Activated naive CD8-positive, alpha-beta T cell treated with anti-CD3 and anti-CD28 coated beads for 36 hours (primary cell): ENCODE measurements at regions not wholly inside any gene's neighbourhood (a gene's known extent, or its start where the extent isn't known, plus 50 kb on each side); places are given as distances from the start of the nearest gene placed in this dataset.

Source experiments
- DNase-seq: peaks from one replicate; pipeline ENCODE4 v3.0.0; 2021
- H3K27ac Mint-ChIP-seq: one replicate; pipeline ENCODE4 v1.8.0; 2022; ENCODE audit warnings: mild to moderate bottlenecking, moderate library complexity, mixed read lengths
- H3K27me3 Mint-ChIP-seq: one replicate; pipeline ENCODE4 v1.8.0; 2022; ENCODE audit warnings: mild to moderate bottlenecking, mixed read lengths
- H3K36me3 Mint-ChIP-seq: one replicate; pipeline ENCODE4 v1.8.0; 2021; ENCODE audit warnings: mild to moderate bottlenecking, mixed read lengths
- H3K4me1 Mint-ChIP-seq: one replicate; pipeline ENCODE4 v1.8.0; 2021; ENCODE audit warnings: mixed read lengths
- H3K4me3 Mint-ChIP-seq: one replicate; pipeline ENCODE4 v1.8.0; 2022; ENCODE audit warnings: mild to moderate bottlenecking, moderate library complexity, mixed read lengths
- H3K9me3 Mint-ChIP-seq: one replicate; pipeline ENCODE4 v1.8.0; 2022; ENCODE audit warnings: mixed read lengths

- Mint-ChIP-seq H3K9me3 (no peaks in the 10 kb centered on the region), H3K27ac (no peak overlapping the region), H3K27me3 (no peaks in the 10 kb centered on the region), H3K36me3 (no peaks in the 10 kb centered on the region), H3K4me1 (no peaks in the 10 kb centered on the region), H3K4me3 (no peak overlapping the region)
- no peak for DNase-seq
Observed at GRCh38 chr2:217414429-217414828, 554.6 kb upstream of the TNP1 start.

GRCh38 chr2:217413193-217413592 is 553.3 kb upstream of the TNP1 start:
- no peak overlapping the region for H3K27ac Mint-ChIP-seq
- H3K9me3 Mint-ChIP-seq, result no peaks in the 10 kb centered on the region
- H3K4me3 Mint-ChIP-seq, result no peak overlapping the region
- H3K36me3 Mint-ChIP-seq, result no peaks in the 10 kb centered on the region
- no peaks in the 10 kb centered on the region for H3K4me1 Mint-ChIP-seq
- no peaks in the 10 kb centered on the region for H3K27me3 Mint-ChIP-seq
- DNase-seq, result no peak

- no peak for DNase-seq
- Mint-ChIP-seq H3K36me3 (no peaks in the 10 kb centered on the region), H3K4me3 (no peak overlapping the region), H3K27ac (no peak overlapping the region), H3K27me3 (no peaks in the 10 kb centered on the region), H3K9me3 (no peaks in the 10 kb centered on the region), H3K4me1 (no peaks in the 10 kb centered on the region)
Observed at GRCh38 chr2:217412721-217413120, 552.9 kb upstream of the TNP1 start.

- Mint-ChIP-seq H3K27me3 (no peaks in the 10 kb centered on the region), H3K9me3 (no peaks in the 10 kb centered on the region), H3K36me3 (no peaks in the 10 kb centered on the region), H3K4me3 (no peak overlapping the region), H3K27ac (no peak overlapping the region), H3K4me1 (no peaks in the 10 kb centered on the region)
- DNase-seq, result no peak
Observed at GRCh38 chr2:217412277-217412676, 552.4 kb upstream of the TNP1 start.

DNA sequence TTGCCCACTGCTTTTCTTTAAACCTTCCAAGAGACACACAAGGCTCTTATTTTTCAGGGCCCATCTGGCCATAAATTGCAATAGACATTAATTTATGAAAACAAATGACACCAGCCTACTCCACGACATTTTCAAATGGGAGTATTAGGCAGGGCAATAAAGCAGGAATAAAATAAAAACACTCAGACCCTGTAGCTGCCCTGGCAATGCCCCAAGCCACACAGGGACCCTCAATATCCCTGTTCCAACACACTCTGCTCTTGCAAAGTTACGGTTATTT is 550.8 kb upstream of the TNP1 start:
- Mint-ChIP-seq H3K36me3 (no peaks in the 10 kb centered on the region), H3K9me3 (no peaks in the 10 kb centered on the region), H3K4me3 (no peak overlapping the region), H3K27me3 (no peaks in the 10 kb centered on the region), H3K27ac (no peak overlapping the region), H3K4me1 (no peaks in the 10 kb centered on the region)
- no peak for DNase-seq

GRCh38 chr2:217409949-217410680 is 550.3 kb upstream of the TNP1 start:
- H3K36me3 Mint-ChIP-seq, result no peaks in the 10 kb centered on the region
- no peaks in the 10 kb centered on the region for H3K9me3 Mint-ChIP-seq
- H3K27ac Mint-ChIP-seq, result no peak overlapping the region
- DNase-seq, result no peak
- H3K4me1 Mint-ChIP-seq, result no peaks in the 10 kb centered on the region
- no peak overlapping the region for H3K4me3 Mint-ChIP-seq
- H3K27me3 Mint-ChIP-seq, result no peaks in the 10 kb centered on the region

- H3K27ac Mint-ChIP-seq, result no peak overlapping the region
- no peaks in the 10 kb centered on the region for H3K9me3 Mint-ChIP-seq
- no peaks in the 10 kb centered on the region for H3K36me3 Mint-ChIP-seq
- peaks cover 4% of the 10 kb centered on the region for H3K4me1 Mint-ChIP-seq
- H3K4me3 Mint-ChIP-seq, result no peak overlapping the region
- no peak for DNase-seq
- no peaks in the 10 kb centered on the region for H3K27me3 Mint-ChIP-seq
Observed at GRCh38 chr2:217407362-217407761, 547.5 kb upstream of the TNP1 start.

GRCh38 chr2:217404236-217404760 is 544.4 kb upstream of the TNP1 start:
- no peaks in the 10 kb centered on the region for H3K27me3 Mint-ChIP-seq
- DNase-seq, result no peak
- H3K36me3 Mint-ChIP-seq, result peaks cover 2% of the 10 kb centered on the region
- no peak overlapping the region for H3K4me3 Mint-ChIP-seq
- peaks cover 1% of the 10 kb centered on the region for H3K9me3 Mint-ChIP-seq
- no peak overlapping the region for H3K27ac Mint-ChIP-seq
- H3K4me1 Mint-ChIP-seq, result peaks cover 14% of the 10 kb centered on the region

DNA sequence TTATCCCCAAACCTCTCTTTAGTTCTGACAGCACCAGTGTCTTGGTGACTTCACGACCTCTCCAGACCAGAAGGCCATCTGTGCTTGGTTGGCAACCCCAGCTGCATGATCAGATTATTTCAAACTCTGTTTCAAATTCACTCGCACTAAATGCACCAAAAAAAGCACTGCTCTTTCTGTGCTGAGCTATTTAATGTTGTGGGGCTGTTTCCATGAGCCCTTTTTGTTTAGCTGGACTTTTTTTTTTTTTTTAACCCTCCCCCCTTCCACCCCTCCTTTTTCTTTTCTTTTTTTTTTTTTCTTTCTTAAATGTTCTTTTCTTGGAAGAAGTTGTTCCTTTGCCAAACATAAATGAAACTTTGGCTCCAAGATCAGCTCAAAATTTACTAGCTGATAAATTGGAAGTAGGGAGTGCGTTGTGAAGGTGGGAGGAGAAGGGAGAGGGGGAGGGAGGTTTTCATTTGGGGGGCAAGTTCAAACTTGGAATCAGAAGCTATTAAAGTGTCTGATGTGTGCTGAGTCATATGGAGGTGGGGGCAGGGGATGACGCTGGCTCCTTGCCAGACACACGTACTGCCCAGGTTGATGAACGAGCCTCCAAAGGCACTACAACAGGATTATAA is 543.0 kb upstream of the TNP1 start:
- no peaks in the 10 kb centered on the region for H3K27me3 Mint-ChIP-seq
- peaks cover 7% of the 10 kb centered on the region for H3K36me3 Mint-ChIP-seq
- H3K9me3 Mint-ChIP-seq, result peaks cover 1% of the 10 kb centered on the region
- peaks cover 21% of the 10 kb centered on the region for H3K4me1 Mint-ChIP-seq
- no peak overlapping the region for H3K27ac Mint-ChIP-seq
- no peak overlapping the region for H3K4me3 Mint-ChIP-seq
- no peak for DNase-seq

DNA sequence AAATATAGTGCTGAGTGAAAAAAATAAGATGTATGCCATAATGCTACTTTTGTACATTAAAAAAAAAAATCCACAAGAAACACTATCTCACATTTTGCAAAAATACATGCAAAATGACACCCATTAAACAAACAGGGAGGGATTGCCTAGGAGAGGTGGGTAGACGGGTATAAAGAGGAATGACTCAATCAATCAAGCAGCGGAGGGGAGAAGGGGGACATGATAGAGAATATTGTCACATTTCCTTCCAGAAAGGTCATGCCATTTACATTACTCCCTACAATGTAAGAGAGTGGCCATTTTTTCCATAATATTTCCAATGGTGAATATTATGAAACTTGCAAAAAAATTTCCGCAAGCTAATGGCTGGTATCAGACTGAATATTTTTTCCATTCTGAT is 542.3 kb upstream of the TNP1 start:
- Mint-ChIP-seq H3K27me3 (no peaks in the 10 kb centered on the region), H3K9me3 (peaks cover 1% of the 10 kb centered on the region), H3K27ac (no peak overlapping the region), H3K4me1 (peaks cover 21% of the 10 kb centered on the region), H3K36me3 (peaks cover 7% of the 10 kb centered on the region), H3K4me3 (no peak overlapping the region)
- no peak for DNase-seq

DNA sequence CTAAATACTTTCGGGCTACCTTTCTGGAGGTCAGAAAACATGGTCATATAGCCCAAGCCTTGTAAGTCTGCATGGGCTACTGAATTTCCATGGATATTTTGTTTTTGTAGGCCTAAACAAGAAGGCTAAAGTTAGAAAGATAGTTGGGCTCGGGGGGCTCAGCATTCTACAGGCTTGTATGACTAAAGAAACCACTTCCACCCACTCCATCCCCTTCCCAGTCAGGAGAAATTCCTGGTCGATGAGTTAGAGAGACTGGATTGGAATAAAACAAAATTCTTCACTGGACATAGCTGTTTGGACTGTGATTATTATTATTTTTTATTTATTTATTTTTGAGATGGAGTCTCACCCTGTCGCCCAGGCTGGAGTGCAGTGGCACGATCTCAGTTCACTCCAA is 539.4 kb upstream of the TNP1 start:
- no peaks in the 10 kb centered on the region for H3K27me3 Mint-ChIP-seq
- peaks cover 21% of the 10 kb centered on the region for H3K4me1 Mint-ChIP-seq
- no peak for DNase-seq
- H3K36me3 Mint-ChIP-seq, result peaks cover 7% of the 10 kb centered on the region
- no peak overlapping the region for H3K27ac Mint-ChIP-seq
- no peak overlapping the region for H3K4me3 Mint-ChIP-seq
- H3K9me3 Mint-ChIP-seq, result peaks cover 1% of the 10 kb centered on the region

DNA sequence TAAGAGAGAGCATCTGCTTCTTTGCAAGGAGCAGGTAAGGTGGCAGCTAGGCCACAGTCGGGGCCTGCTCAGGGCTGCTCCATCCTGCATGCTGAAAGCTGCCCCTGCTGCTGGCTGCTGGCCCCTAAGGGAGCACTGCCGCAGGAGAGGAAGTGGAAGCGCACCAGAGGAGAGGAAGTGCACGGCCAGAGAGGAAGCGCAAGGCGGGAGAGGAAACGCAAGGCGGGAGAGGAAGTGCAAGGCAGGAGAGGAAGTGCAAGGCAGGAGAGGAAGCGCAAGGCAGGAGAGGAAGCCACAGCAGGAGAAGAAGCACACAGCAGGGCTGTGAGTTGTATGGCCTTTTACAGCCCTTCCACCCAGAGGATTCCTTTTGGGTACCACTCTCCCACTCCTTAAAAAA is 539.0 kb upstream of the TNP1 start:
- Mint-ChIP-seq H3K27ac (peak overlapping the region; percentile 8), H3K4me3 (peak overlapping the region; percentile 50), H3K4me1 (peaks cover 21% of the 10 kb centered on the region), H3K36me3 (peaks cover 7% of the 10 kb centered on the region), H3K9me3 (peaks cover 1% of the 10 kb centered on the region), H3K27me3 (no peaks in the 10 kb centered on the region)
- DNase-seq, result peak; percentile 18

DNA sequence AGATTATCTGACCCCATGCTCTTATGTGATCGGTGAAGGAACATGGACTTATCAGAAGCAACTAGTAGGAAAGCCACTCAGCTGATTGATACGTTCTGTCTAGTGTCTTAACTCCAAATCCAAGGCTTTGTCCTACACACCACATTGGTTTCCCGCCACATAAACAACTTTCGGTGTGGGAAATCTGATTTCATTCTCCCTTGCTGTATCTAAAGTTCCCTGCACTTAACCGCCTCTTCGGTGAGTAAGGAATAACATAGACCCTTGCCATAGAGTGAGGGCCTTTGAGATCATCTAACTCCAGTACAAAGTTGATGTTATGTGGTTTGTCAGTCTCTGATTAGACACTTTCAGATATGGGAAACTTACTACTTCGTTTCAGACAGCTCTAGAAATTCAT is 538.2 kb upstream of the TNP1 start:
- H3K4me3 Mint-ChIP-seq, result no peak overlapping the region
- no peak overlapping the region for H3K27ac Mint-ChIP-seq
- H3K27me3 Mint-ChIP-seq, result no peaks in the 10 kb centered on the region
- peaks cover 21% of the 10 kb centered on the region for H3K4me1 Mint-ChIP-seq
- H3K36me3 Mint-ChIP-seq, result peaks cover 10% of the 10 kb centered on the region
- H3K9me3 Mint-ChIP-seq, result peaks cover 1% of the 10 kb centered on the region
- no peak for DNase-seq

DNA sequence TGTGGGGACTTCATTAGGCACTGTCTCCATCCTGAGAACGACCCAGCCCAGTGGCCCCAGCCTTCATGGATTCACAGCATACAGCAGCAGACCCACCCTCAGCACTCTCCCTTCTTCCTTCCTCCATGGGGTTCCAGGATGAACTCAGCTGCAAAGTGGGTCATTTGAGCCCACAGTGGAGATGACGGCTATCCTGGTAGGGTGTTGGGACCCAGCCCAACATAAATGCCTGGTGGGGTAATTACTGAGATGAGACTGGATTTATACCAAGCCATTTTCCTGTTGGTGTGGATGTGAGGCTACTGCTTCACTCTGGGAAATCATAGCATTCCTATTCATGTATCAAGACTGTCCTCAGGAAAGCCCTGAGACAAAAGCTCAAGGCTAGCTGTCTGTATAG is 536.7 kb upstream of the TNP1 start:
- Mint-ChIP-seq H3K9me3 (peaks cover 5% of the 10 kb centered on the region), H3K36me3 (peaks cover 15% of the 10 kb centered on the region), H3K27me3 (no peaks in the 10 kb centered on the region), H3K27ac (no peak overlapping the region), H3K4me1 (peaks cover 12% of the 10 kb centered on the region), H3K4me3 (no peak overlapping the region)
- no peak for DNase-seq

- no peak overlapping the region for H3K27ac Mint-ChIP-seq
- H3K9me3 Mint-ChIP-seq, result peaks cover 9% of the 10 kb centered on the region
- peaks cover 19% of the 10 kb centered on the region for H3K36me3 Mint-ChIP-seq
- H3K4me3 Mint-ChIP-seq, result no peak overlapping the region
- no peaks in the 10 kb centered on the region for H3K27me3 Mint-ChIP-seq
- H3K4me1 Mint-ChIP-seq, result peaks cover 11% of the 10 kb centered on the region
- DNase-seq, result no peak
Observed at GRCh38 chr2:217396165-217396564, 536.3 kb upstream of the TNP1 start.
